OCI-LY1 (cell line): ENCODE measurements at regions not wholly inside any gene's neighbourhood (a gene's known extent, or its start where the extent isn't known, plus 50 kb on each side); places are given as distances from the start of the nearest gene placed in this dataset.

Experiments used
- CTCF ChIP-seq: fragments of 200-600 bp; sonication (generic), shearing (Covaris generic); IDR thresholded peaks from 2 replicates; pipeline ENCODE4 v1.5.1; 2017; ENCODE audit warnings: mild to moderate bottlenecking, antibody characterized with exemption, low read length, moderate library complexity, mixed read lengths
- EZH2 ChIP-seq: fragments of 200-600 bp; sonication (generic), shearing (Covaris generic); IDR thresholded peaks from 2 replicates; pipeline ENCODE4 v1.8.0; 2017; ENCODE audit warnings: borderline replicate concordance, mixed run types, mild to moderate bottlenecking, antibody characterized with exemption, low read length, moderate library complexity, mixed read lengths

GRCh38 chr13:57932061-57932460, 300.5 kb downstream of the PCDH17 start:
- TF ChIP-seq CTCF: no peak
- TF ChIP-seq EZH2: no peak
